ENCODE measurements at regions not wholly inside any gene's neighbourhood (a gene's known extent, or its start where the extent isn't known, plus 50 kb on each side); places are given as distances from the start of the nearest gene placed in this dataset.

DNA sequence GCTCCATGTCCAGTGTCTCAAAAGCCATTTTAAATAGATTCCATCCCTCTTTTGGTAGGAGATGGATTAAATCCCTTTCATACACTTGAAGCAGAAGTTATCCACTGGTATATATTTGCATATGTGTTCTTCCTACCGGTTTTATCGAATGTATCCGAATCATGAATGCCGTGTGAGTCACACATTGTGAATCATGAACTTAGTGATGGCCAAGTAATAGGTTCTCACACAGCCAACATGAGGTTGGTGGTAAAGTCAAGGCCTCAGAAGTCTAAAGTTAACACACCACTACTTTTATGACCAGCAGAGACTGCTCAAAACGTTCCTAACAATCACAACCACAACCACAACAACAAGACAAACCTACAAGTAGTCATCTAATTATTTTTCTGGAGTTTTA lies 345.5 kb downstream of the THBS2 start:
- no peak overlapping the region for H3K4me3 ChIP-seq (ENCODE audit: low read depth, low read length)
- no peak for DNase-seq (ENCODE audit: low read depth)
- TF ChIP-seq CTCF (IDR thresholded peaks at IDR 0.05; ENCODE audit: insufficient read depth, low read depth, low read length, missing control alignments): no peak

DNA sequence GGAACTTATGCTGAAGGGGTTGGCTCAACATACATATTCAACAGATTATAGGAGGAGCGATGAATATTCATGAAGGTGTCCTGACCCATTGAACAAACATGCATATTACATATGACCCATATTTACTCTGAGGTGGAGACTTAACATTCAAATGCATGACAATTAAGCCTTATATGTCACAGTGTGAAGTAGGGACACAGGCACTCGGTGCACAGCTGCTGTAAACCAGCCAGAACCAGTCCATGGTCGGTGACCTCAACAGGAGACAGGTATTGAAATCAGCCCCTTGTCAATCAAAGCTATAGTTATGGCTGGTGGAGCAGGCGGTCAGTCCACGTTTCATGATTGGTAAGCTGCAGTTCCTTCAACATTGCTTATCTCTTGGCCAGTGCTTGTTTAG lies 347.3 kb downstream of the THBS2 start:
- TF ChIP-seq CTCF (IDR thresholded peaks at IDR 0.05; ENCODE audit: insufficient read depth, low read depth, low read length, missing control alignments): no peak

GRCh38 chr6:168905451-168906090 lies 348.1 kb downstream of the THBS2 start:
- H3K4me3 ChIP-seq (ENCODE audit: low read depth, low read length): no peak overlapping the region
- no peak for DNase-seq (ENCODE audit: low read depth)
- TF ChIP-seq CTCF (IDR thresholded peaks at IDR 0.05; ENCODE audit: insufficient read depth, low read depth, low read length, missing control alignments): no peak

More for the DNA sequence above, 347.3 kb downstream of the THBS2 start:
- H3K4me3 ChIP-seq (ENCODE audit: low read depth, low read length): no peak overlapping the region
- no peak for DNase-seq (ENCODE audit: low read depth)

DNA sequence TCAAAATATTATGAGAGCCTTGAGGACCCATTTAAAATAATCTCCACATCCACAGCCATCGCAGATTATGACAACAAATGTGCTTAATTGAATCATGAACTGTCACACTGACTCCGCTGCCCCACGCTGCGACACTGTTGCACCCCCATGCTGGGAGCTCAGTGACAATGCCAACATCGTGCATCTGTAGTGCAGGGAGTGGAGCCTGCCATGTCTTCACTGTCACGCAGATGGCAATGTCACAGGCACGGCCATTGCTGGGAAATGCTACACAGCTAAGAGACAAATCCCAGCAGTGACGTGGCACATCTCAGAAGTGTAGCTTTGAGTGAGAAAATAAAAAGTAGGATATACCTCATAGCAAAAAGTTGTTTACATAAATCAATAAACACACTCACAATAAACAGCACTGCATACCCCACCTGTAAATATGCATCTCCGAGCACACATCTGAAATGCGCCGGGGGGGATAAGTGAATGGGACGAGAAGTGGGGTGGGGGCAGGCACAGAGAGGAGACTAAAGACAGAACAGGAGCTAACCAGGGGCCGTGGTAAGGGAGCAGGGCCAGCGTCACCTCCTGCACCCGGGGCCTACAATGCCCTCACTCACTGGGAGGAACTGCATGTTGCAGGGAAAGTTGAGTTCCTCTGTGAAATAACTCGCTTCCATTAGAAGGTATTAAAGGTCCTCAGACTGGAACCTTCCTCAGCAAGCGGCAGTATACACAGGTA lies 349.9 kb downstream of the THBS2 start:
- no peak for DNase-seq (ENCODE audit: low read depth)
- no peak for TF ChIP-seq CTCF (IDR thresholded peaks at IDR 0.05; ENCODE audit: insufficient read depth, low read depth, low read length, missing control alignments)
- H3K4me3 ChIP-seq (ENCODE audit: low read depth, low read length): no peak overlapping the region

DNA sequence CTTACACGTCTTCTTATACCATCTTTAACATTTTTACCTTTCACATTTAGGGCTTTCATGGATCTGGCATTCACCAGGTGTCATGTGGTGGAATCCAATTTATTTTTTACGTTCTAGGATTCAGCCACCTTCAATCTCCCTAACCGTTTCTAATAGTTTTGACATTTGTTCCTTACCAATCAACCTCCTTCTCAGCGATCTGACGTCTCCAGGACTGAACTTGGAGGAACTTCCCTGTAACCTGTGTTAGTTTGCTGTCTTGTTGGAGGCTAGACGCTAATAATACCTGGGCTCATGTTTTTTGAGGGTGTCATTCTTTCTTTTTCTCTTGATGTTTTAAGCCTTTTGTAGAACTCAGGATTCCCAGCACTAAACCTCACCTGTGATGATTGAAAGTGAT lies 351.6 kb downstream of the THBS2 start:
- no peak for DNase-seq (ENCODE audit: low read depth)
- H3K4me3 ChIP-seq (ENCODE audit: low read depth, low read length): no peak overlapping the region
- TF ChIP-seq CTCF (IDR thresholded peaks at IDR 0.05; ENCODE audit: insufficient read depth, low read depth, low read length, missing control alignments): no peak

- no peak for DNase-seq (ENCODE audit: low read depth)
- no peak for TF ChIP-seq CTCF (IDR thresholded peaks at IDR 0.05; ENCODE audit: insufficient read depth, low read depth, low read length, missing control alignments)
- H3K4me3 ChIP-seq (ENCODE audit: low read depth, low read length): no peak overlapping the region
Observed at GRCh38 chr6:168901076-168901475, 352.6 kb downstream of the THBS2 start.
